ENCODE measurements at regions not wholly inside any gene's neighbourhood (a gene's known extent, or its start where the extent isn't known, plus 50 kb on each side); places are given as distances from the start of the nearest gene placed in this dataset.
A peak's percentile ranks its signal among the peaks of the same experiment; 100 is the strongest.

DNA sequence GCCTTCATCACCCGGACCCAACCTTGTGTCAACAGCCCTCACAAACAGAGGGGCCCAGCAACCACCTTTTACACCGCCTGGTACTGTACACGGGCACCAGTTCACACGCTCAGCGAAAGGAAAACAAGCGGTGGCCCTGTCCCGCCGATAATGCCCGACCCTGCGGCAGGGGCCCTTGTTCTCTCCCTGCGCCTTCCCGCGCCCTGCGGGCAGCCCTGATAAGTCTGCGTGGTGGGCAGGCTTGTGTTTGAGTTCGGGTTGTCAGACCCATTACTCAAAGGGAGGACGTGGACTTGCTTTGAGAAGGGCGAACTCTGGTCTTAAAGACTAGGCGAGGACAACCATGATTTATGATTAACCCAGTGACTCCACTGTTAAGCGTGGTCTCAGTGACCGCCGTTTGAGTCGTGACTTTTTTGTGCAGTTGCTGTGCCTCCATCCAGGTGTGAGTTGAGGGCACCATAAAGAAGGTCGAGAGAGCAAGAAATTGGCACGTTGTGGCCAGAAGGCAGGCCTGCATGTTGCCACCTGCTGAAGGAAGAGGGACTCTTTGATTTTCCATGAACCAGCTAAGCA is 167.4 kb upstream of the GATA6 start (continued):
- TF ChIP-seq ZNF512B (CRISPR knock-in tag; IDR thresholded peaks at IDR 0.05; ENCODE audit: borderline replicate concordance): peak; percentile 78; the same call in 1 of the 2 replicates
- TF ChIP-seq, protein P1, sequence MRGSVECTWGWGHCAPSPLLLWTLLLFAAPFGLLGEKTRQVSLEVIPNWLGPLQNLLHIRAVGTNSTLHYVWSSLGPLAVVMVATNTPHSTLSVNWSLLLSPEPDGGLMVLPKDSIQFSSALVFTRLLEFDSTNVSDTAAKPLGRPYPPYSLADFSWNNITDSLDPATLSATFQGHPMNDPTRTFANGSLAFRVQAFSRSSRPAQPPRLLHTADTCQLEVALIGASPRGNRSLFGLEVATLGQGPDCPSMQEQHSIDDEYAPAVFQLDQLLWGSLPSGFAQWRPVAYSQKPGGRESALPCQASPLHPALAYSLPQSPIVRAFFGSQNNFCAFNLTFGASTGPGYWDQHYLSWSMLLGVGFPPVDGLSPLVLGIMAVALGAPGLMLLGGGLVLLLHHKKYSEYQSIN (CRISPR knock-in tag; IDR thresholded peaks at IDR 0.05; ENCODE audit: borderline replicate concordance): no peak
- no peak for TF ChIP-seq NFE2L2 (IDR thresholded peaks at IDR 0.05; ENCODE audit: low read length)
- TF ChIP-seq ARNTL (CRISPR knock-in tag; IDR thresholded peaks at IDR 0.05): 0 out of 2 replicates have a peak, but pooled peaks have one; percentile 43
- no peak for TF ChIP-seq FOXA1 (IDR thresholded peaks at IDR 0.05)
- peak; percentile 90 for TF ChIP-seq FOXA1 (CRISPR knock-in tag; IDR thresholded peaks at IDR 0.05)
- no peak; the same call in 1 of the 2 replicates for TF ChIP-seq STAG1 (CRISPR knock-in tag; IDR thresholded peaks at IDR 0.05)

GRCh38 chr18:22005191-22005841 is 164.1 kb upstream of the GATA6 start:
- ATAC-seq (no peak), FAIRE-seq (no peak), DNase-seq (ENCODE audit: low spot score) (no peak)
- peak; percentile 68 to 72 for TF ChIP-seq MAFK (conservative IDR thresholded peaks at IDR 0.05 in 1 of 2, IDR thresholded peaks at IDR 0.05 in 1 of 2; ENCODE audit: low read length in 2 of 2)
- no peak for TF ChIP-seq ZNF512B (CRISPR knock-in tag; IDR thresholded peaks at IDR 0.05; ENCODE audit: borderline replicate concordance)
- peak; percentile 56 for TF ChIP-seq MAFF (IDR thresholded peaks at IDR 0.05; ENCODE audit: low read depth, low read length)
- H3K9ac ChIP-seq (ENCODE audit: insufficient read depth, low read depth, low read length): no peak overlapping the region
- no peak overlapping the region for H3K4me2 ChIP-seq (ENCODE audit: low read depth, low read length)
- H3K4me3 ChIP-seq (replicated peaks in 1 of 3; ENCODE audit: insufficient read depth in 1 of 3, low read depth in 2 of 3, low read length in 3 of 3): no peak overlapping the region
- no peaks in the 10 kb centered on the region for H3K36me3 ChIP-seq (replicated peaks in 1 of 2; ENCODE audit: control insufficient read depth in 1 of 2, insufficient read depth in 2 of 2, low read length in 2 of 2)
- WGBS (ENCODE audit: low lambda C conversion rate): 54% methylated on average over 4 of the region's 4 CpGs
- H3K27me3 ChIP-seq (ENCODE audit: control insufficient read depth in 1 of 2, insufficient read depth in 2 of 2, low read length in 2 of 2): no peaks in the 10 kb centered on the region
- H3K27ac ChIP-seq (ENCODE audit: extremely low read length, insufficient read depth, low read length): no peak overlapping the region
- H2AFZ ChIP-seq (ENCODE audit: low read length): no peak overlapping the region
- no peaks in the 10 kb centered on the region for H3K79me2 ChIP-seq (ENCODE audit: insufficient read depth, low read length)
- ChIA-PET POLR2A (no interaction called here), CTCF (ENCODE audit: low intra/inter-chr PET ratio, low total read pairs) (no interaction called here)
- BruUV-seq (replicated peaks): no TSS peak
- no peaks in the 10 kb centered on the region for H4K20me1 ChIP-seq (ENCODE audit: insufficient read depth, low read length)
- in situ Hi-C loops (cut with HindIII; ENCODE audit: extremely low pct_ligation_motif_present, low pct_unique_long_range_greater_than_20kb) (no loop called here), intact Hi-C loops (cut with micrococcal nuclease; ENCODE audit: unreplicated experiment) (loop anchor here (2.0 kb wide), 1 partner anchor 15 kb away; no protein-coding TSS in a partner anchor)
- H3K4me1 ChIP-seq (ENCODE audit: insufficient read depth, low read length): peaks cover 49% of the 10 kb centered on the region
- H3K9me3 ChIP-seq (ENCODE audit: low read length): 0 out of 2 replicates have a peak, but pooled peaks cover 6% of the 10 kb centered on the region
